Adrenal gland (tissue), 9 donors: ENCODE measurements at regions not wholly inside any gene's neighbourhood (a gene's known extent, or its start where the extent isn't known, plus 50 kb on each side); places are given as distances from the start of the nearest gene placed in this dataset.

Experiments used
- DNase-seq, 7 donors: peaks; one replicate each; pipeline ENCODE4 v3.0.0-alpha.2; 2019 to 2020
- H3K27ac ChIP-seq, 5 donors: fragments of 200-600 bp; sonication (generic) in 4 of 5; 1 replicate in 3 of 5; 2 replicates in 2 of 5; pipeline versions ENCODE4 v1.5.1 to v1.8.0; 2016 to 2020; ENCODE audit warnings: mild to moderate bottlenecking in 1 of 5
- H3K27me3 ChIP-seq: fragments of 200-600 bp; 2 replicates; pipeline ENCODE4 v1.8.0; 2021
- H3K36me3 ChIP-seq, 2 donors: fragments of 200-600 bp; replicated peaks in 1 of 2; 1 replicate in 1 of 2; 2 replicates in 1 of 2; pipeline versions ENCODE4 v1.5.1 to v1.8.0; 2018 to 2022
- H3K4me1 ChIP-seq, 2 donors: fragments of 200-600 bp; replicated peaks in 1 of 2; 1 replicate in 1 of 2; 2 replicates in 1 of 2; pipeline versions ENCODE4 v1.5.1 to v1.8.0; 2018 to 2021
- H3K4me3 ChIP-seq, 4 donors: fragments of 200-600 bp; sonication (generic) in 3 of 4; one replicate each; pipeline ENCODE4 v1.5.1; 2016 to 2018
- H3K9me3 ChIP-seq, 3 donors: fragments of 200-600 bp; sonication (generic) in 1 of 3; replicated peaks in 1 of 3; 1 replicate in 2 of 3; 2 replicates in 1 of 3; pipeline versions ENCODE4 v1.5.1 to v1.8.0; 2016 to 2021
- POLR2A ChIP-seq, 2 donors: fragments of 450-650 bp; IDR thresholded peaks; one replicate each; pipeline ENCODE4 v1.6.1; 2017; ENCODE audit warnings: antibody characterized with exemption in 2 of 2, mild to moderate bottlenecking in 2 of 2, moderate library complexity in 1 of 2
- WGBS, 4 donors: extraction: QIAGEN DNeasy Blood & Tissue Kit in 2 of 4; methylation state at CpG; one replicate each; pipeline versions ENCODE4 v1.1.5 to v1.1.7; 2013 to 2017; 5-methylcytosine and 5-hydroxymethylcytosine counted together
- intact Hi-C, 2 donors: fragments of 100-400 bp; cut with DNase I; formaldehyde crosslinking; loops; one replicate each; pipeline versions ENCODE4 v1.14.1 to v1.15.0; 2022 to 2023
- TF ChIP-seq, protein P1 (sequence below), 6 experiments: fragments of 450-650 bp in 4 of 6; fragments of 200-600 bp in 2 of 6; sonication (generic) in 1 of 6; IDR thresholded peaks; 1 replicate in 5 of 6; 2 replicates in 1 of 6; pipeline versions ENCODE4 v1.5.1 to v1.8.0; 2016 to 2021; ENCODE audit warnings: antibody characterized with exemption in 6 of 6, mild to moderate bottlenecking in 2 of 6, moderate library complexity in 1 of 6
- donor health status: healthy with polysubstance abuse.
- donor health status: Bipolar disorder and iron deficiency.
- donor health status: DM: yes; HTN: yes; CAD: no.
- donor health status: DM: no; HTN: no; CAD: no.
- donor health status: DM: no; HTN: no; CAD: no.

DNA sequence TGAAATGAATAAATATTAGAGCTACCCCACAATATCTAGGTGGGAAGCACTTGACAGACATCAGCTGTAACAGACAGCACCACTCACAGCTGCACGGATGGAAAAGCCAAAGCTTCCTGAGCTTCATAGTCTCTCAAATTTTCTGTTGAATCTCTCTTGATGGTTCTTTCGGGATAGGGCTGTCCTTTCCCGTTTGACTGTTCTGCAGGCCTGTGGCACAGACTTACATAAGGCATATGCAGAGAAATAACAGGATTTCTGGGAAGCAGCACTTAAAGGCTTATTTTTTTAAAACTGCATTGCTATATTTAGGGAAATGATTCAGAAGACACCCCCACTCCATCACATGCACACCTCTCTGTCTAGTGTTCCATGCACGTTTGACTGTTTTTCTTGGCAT is 77.5 kb downstream of the ZNF648 start:
- 57 to 66% (median 64%) methylated on average over 4 of the region's 4 CpGs for WGBS, 4 donors
- TF ChIP-seq, protein P1, sequence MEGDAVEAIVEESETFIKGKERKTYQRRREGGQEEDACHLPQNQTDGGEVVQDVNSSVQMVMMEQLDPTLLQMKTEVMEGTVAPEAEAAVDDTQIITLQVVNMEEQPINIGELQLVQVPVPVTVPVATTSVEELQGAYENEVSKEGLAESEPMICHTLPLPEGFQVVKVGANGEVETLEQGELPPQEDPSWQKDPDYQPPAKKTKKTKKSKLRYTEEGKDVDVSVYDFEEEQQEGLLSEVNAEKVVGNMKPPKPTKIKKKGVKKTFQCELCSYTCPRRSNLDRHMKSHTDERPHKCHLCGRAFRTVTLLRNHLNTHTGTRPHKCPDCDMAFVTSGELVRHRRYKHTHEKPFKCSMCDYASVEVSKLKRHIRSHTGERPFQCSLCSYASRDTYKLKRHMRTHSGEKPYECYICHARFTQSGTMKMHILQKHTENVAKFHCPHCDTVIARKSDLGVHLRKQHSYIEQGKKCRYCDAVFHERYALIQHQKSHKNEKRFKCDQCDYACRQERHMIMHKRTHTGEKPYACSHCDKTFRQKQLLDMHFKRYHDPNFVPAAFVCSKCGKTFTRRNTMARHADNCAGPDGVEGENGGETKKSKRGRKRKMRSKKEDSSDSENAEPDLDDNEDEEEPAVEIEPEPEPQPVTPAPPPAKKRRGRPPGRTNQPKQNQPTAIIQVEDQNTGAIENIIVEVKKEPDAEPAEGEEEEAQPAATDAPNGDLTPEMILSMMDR (IDR thresholded peaks at IDR 0.05): no peak
- no peak for TF ChIP-seq POLR2A (IDR thresholded peaks at IDR 0.05)
- H3K36me3 ChIP-seq: no peaks in the 10 kb centered on the region

DNA sequence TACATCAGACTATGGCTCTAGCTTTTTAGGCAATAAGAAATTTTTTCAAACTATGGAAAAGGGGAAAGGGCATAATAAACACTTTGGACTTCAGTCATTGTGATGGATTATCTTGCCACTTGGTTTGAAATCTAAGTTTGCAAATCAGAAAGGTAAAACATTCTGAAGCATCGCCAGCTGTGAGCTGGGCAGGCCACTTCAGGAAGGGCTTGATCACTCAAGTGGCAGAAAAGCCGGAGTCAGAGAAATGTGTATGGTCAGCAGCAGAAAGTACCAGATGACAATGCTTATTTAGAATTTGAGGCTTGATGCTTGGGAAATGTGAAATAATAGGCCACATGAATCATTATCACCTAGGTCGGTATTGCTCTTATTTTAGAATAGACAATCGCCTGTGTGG is 79.7 kb downstream of the ZNF648 start:
- intact Hi-C loops: no loop called here
- TF ChIP-seq, protein P1 (IDR thresholded peaks at IDR 0.05): no peak
- no peak for TF ChIP-seq POLR2A (IDR thresholded peaks at IDR 0.05)
- WGBS, 4 donors: 80 to 90% (median 83%) methylated on average over 4 of the region's 4 CpGs
- H3K27me3 ChIP-seq: no peaks in the 10 kb centered on the region
- H3K4me3 ChIP-seq: no peak overlapping the region
- DNase-seq: no peak
- no peak overlapping the region for H3K27ac ChIP-seq
- H3K36me3 ChIP-seq: no peaks in the 10 kb centered on the region
- H3K4me1 ChIP-seq: no peaks in the 10 kb centered on the region
- no peaks in the 10 kb centered on the region for H3K9me3 ChIP-seq

More for the DNA sequence above, 77.5 kb downstream of the ZNF648 start:
- H3K27ac ChIP-seq: no peak overlapping the region
- no peaks in the 10 kb centered on the region for H3K9me3 ChIP-seq
- no peaks in the 10 kb centered on the region for H3K4me1 ChIP-seq
- intact Hi-C loops: no loop called here
- no peak for DNase-seq
- no peaks in the 10 kb centered on the region for H3K27me3 ChIP-seq
- no peak overlapping the region for H3K4me3 ChIP-seq

DNA sequence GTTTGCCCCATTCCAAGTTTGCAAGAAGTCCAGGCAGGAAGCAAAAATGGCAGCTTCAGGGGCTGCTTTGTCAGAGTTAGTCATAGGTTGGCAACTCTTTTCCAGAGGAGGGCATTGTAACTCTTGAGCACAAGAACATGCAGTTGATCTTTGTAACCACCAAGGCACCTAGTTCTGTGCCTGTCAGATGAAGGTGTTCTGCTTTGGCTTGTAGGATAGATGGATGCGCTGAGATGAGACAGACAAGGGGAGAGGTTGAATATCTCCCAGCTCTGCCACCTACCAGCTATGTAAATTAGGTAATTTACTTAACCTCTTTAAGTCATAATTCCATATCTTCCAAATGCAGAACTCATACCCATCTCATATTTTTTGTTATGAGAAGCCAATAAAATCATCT is 89.3 kb downstream of the ZNF648 start:
- Histone ChIP-seq H3K27me3 (no peaks in the 10 kb centered on the region), H3K36me3 (no peaks in the 10 kb centered on the region), H3K4me3 (no peak overlapping the region), H3K9me3 (no peaks in the 10 kb centered on the region), H3K4me1 (no peaks in the 10 kb centered on the region), H3K27ac (no peak overlapping the region)
- WGBS, 4 donors: 82 to 100% (median 87%) methylated on average over 1 of the region's 1 CpG
- intact Hi-C loops: no loop called here
- TF ChIP-seq POLR2A (IDR thresholded peaks at IDR 0.05): no peak
- TF ChIP-seq, protein P1 (IDR thresholded peaks at IDR 0.05): no peak
- DNase-seq: no peak

DNA sequence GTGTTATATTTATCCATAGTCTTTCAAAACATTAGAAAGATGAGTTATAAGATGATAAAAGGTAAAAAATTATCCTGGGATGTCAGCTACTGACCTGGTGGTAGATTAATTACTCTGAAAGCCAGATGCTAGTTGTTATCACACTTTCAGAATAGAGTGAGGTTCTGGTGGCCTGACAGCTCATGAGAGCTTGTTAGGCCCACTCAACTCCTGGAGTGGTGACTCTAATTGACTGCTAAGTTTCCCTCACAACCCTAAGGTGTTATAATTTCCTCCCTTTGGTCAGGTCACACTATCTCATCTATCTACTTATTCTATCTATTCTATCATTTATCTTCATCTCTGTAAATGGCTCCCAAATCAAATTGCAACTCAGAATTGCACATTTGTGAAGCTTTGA is 90.1 kb downstream of the ZNF648 start:
- H3K27me3 ChIP-seq: no peaks in the 10 kb centered on the region
- H3K36me3 ChIP-seq: no peaks in the 10 kb centered on the region
- DNase-seq: no peak
- H3K9me3 ChIP-seq: no peaks in the 10 kb centered on the region
- no peaks in the 10 kb centered on the region for H3K4me1 ChIP-seq
- no peak overlapping the region for H3K4me3 ChIP-seq
- H3K27ac ChIP-seq: no peak overlapping the region
- intact Hi-C loops: no loop called here
- no peak for TF ChIP-seq POLR2A (IDR thresholded peaks at IDR 0.05)
- TF ChIP-seq, protein P1 (IDR thresholded peaks at IDR 0.05): no peak
